HG03196 (cell line): ENCODE measurements at regions not wholly inside any gene's neighbourhood (a gene's known extent, or its start where the extent isn't known, plus 50 kb on each side); places are given as distances from the start of the nearest gene placed in this dataset.

Source experiments
- ATAC-seq: cut with Tn5 transposase; IDR thresholded peaks from one replicate; pipeline ENCODE4 v1.9.1; 2021; ENCODE audit not compliant: unreplicated experiment

DNA sequence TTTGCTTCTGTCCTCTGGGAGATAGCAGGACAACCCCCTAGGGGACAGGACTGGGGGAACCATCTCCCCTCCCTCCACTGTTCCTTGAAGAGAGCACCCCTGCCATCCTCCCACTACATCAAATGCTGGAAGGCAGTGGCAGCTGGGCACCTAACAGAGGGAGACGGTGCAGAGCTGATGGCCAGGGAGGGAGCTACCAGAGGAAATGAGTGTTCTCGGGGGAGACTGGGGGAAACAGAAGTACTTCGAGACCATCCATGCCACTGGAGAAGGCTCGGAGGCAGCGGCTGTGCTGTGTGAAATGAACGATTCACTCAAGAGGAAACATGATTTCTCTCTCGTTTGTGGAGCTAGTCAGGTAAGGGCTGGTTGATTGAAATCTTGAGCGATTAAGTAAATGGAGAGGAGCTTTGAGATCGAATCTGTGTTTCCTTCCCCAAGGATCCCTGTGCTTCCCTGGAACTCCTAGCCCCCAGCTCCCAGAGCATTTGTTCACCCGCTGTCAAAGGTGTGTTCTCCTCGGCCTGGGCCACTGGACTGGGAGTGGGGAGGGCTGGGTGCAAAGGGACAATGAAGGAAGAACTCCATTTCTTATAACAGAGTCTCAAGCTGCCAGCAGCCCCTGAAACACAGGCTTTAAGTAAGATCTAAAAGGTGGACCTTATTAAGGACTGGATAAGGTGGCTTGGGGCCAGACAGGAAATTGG is 261.3 kb upstream of the MOCS1 start:
- no peak for ATAC-seq

DNA sequence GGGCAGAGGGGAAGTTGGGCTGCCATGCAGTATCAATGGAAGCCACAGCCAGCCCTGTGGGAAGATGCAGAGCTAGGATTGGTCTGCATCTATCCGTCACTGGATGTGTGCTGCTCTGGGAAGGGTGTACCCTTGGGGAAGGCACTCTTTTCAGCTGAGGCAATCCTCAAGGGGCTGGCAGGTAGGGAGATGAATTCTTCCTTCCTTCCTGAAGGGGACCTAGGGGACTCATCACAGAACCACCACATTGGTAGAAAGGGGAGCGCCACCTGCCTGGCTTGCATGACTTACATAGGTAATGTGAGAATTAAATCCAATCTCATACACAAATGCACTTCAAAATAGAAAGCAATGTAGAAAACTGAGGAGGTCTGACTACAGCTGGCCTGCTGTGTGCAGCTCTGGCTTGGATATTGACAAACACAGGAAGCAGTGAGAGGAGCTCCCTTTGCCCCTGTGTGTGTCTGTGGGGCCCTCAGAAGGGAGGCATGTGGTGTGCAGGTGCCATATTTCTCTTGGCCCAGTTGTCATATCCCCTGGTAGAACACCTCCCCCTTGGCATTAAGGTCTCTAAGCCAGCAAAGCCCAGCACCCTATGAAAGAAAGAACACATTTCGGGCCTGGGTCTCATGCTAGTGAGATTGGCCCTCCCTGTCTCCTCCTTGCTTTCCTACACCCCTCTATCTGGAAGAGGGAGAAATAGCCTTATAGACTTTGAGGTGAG is 260.3 kb upstream of the MOCS1 start:
- ATAC-seq: no peak

- ATAC-seq: no peak
Measured at GRCh38 chr6:40192516-40192915, 258.3 kb upstream of the MOCS1 start.

DNA sequence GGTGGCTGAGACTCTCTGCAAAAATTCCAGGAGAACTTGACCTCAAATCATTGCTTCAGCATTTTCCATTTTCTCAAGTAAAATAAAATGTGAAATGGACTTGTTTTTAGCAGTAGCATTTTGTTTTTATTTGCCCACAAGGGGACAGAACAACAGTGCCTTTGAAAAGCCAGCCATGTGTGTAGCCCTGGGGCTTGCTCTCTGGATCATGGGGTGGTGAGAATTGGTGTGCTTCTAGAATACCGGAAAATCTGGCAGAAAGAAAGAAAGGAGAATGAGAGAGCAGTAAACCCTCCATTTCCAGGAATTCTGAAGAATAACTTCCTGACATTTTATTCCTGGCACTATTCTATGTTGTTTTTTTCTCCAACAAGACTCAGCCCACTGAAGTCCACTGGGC is 254.7 kb upstream of the MOCS1 start:
- ATAC-seq: no peak

DNA sequence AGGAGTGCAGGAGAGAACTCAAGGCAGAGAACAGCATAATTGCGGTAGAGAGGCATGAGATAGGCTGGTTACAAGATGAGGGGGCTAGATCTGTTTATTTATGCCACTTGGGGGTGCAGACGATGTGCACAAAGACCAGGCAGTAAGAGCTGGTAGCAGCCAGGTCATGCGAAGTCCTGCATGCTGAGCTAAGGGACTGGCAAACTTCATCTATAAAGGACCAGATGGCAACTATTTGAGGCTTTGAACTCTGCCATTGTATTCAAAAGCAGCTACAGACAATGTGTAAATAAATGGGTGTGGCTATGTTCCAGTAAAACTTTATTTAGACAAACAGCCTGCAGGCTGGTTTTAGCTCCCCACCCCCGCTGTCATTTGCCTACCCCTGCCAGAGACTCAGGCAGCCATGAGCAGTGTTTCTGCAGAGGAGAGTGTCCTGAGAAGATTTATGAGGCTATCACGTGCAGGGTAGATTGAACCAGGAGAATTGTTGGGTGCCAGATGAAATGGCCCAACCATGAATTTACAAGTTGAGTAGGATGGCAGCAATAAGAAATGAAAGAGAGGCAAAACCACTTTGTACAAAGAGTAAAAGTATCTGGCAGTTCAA is 253.4 kb upstream of the MOCS1 start:
- ATAC-seq: no peak

GRCh38 chr6:40185486-40185885 is 251.2 kb upstream of the MOCS1 start:
- no peak for ATAC-seq

- ATAC-seq: no peak
Measured at GRCh38 chr6:40183902-40184301, 249.6 kb upstream of the MOCS1 start.

- no peak for ATAC-seq
Measured at GRCh38 chr6:40181367-40181766, 247.1 kb upstream of the MOCS1 start.

DNA sequence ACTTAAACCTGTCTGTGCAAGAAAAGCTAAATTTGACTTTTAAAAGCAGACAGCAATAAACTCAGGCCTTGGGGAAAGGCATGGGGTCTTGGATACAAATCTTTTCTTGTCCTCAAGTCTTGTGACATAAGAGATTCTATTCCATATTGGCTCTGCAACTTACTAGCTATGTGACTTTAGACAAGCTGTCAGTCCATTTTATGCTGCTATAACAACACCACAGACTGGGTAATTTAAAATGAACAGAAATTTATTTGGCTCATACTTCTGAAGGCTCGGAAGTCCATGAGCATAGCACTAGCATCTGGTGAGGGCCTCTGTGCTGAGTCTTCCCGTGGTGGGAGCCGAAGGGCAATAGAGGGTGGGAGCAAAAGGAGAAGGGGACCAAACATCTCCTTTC is 246.0 kb upstream of the MOCS1 start:
- no peak for ATAC-seq

- ATAC-seq: no peak
Measured at GRCh38 chr6:40179496-40179895, 245.2 kb upstream of the MOCS1 start.

DNA sequence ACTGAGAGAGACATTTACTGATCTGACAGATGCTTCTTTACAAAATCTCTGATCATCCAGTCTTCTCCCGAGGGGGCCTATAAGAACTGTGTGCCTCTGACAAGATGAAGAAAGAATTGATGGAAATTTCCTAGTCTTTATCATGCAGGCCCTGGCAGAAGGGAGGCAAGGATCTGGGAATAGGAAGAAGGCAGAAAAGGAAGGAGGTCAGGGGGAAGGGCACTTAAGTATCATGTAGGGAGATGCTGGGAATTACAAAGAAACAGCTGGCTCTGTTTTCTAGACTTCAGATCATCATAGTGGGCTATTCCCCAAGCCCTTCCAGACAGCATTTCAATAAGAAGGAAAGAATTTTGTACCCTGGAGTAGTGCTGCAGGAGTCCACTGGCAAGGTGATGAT is 243.3 kb upstream of the MOCS1 start:
- ATAC-seq: no peak

DNA sequence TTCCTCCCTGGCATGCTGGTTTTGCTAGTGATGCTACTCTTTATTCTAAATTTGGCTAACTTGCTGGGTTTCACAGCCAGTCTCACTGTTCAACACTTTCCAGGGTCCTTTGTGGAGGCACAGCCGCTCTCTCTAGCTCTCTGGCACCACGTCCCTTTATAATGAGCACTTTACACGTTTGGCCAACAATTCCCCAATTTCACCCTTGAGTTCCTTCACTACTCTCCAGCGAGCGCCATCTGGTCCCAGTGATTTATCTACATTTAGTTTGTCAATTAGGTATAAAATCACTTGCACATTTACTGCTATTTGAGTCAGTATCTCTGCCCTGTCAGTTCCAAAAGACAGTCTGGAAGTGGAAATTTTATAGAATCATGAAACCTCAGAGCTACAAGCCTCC is 241.9 kb upstream of the MOCS1 start:
- no peak for ATAC-seq

GRCh38 chr6:40172272-40172671 is 238.0 kb upstream of the MOCS1 start:
- ATAC-seq: no peak

- ATAC-seq: no peak
Measured at GRCh38 chr6:40171343-40171742, 237.1 kb upstream of the MOCS1 start.

DNA sequence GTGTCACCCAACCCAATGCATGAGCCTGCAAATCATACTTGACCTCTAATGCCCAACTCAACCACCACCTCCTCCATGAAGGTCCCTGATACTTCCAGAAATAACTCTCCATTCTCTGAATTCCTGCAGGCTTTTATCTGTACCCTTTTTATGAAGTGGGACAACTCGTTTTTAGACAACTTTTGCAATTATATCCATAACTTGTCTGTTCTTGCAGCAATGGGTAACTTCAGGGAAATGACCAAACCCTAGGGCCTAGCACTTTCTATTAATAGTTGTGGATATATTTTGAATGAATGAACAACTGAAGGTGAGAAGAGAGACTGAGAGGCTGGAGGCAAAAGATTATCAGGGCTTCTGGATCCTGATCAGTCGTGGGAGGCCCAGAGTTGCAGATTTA is 236.6 kb upstream of the MOCS1 start:
- no peak for ATAC-seq

GRCh38 chr6:40169878-40170277 is 235.6 kb upstream of the MOCS1 start:
- ATAC-seq: no peak

DNA sequence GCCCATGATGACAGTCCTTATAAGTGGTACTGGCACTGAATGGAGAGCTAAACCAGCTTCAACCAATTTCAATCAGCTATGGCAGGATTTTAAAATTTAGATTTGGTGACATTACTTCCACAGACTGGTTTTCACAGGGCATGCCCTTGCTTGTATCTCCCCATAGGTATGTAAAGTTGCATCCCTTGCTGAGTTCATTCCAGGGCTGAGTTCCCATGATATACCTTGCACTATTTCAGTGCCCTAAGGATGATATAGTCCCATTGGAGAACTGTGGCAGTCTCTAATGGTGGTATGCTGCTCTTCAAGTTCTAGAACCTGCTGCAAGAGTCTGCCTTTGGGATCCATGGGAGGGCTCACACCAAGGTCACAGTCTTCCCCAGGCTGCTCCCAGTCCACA is 232.7 kb upstream of the MOCS1 start:
- no peak for ATAC-seq

- ATAC-seq: no peak
Measured at GRCh38 chr6:40165036-40165709, 230.9 kb upstream of the MOCS1 start.

- ATAC-seq: no peak
Measured at GRCh38 chr6:40164345-40164755, 230.1 kb upstream of the MOCS1 start.

GRCh38 chr6:40163924-40164323 is 229.7 kb upstream of the MOCS1 start:
- no peak for ATAC-seq

GRCh38 chr6:40162074-40162473 is 227.8 kb upstream of the MOCS1 start:
- ATAC-seq: no peak

GRCh38 chr6:40160826-40161225 is 226.6 kb upstream of the MOCS1 start:
- ATAC-seq: no peak
